ENCODE measurements at regions not wholly inside any gene's neighbourhood (a gene's known extent, or its start where the extent isn't known, plus 50 kb on each side); places are given as distances from the start of the nearest gene placed in this dataset.

- no peak for TF ChIP-seq TCF12 (IDR thresholded peaks at IDR 0.05; ENCODE audit: low read depth)
- TF ChIP-seq TAF1 (IDR thresholded peaks at IDR 0.05; ENCODE audit: low read depth): no peak
- TF ChIP-seq TEAD4 (IDR thresholded peaks at IDR 0.05): no peak
- TF ChIP-seq ZBTB7A (IDR thresholded peaks at IDR 0.05; ENCODE audit: low read depth): no peak
- no peak for TF ChIP-seq EGR1 (IDR thresholded peaks at IDR 0.05)
- no peak for TF ChIP-seq YY1 (IDR thresholded peaks at IDR 0.05; ENCODE audit: low read depth)
- TF ChIP-seq USF1 (IDR thresholded peaks at IDR 0.05): no peak
Measured at GRCh38 chr6:145271577-145271976, 463.7 kb downstream of the EPM2A start.

- TF ChIP-seq EGR1 (IDR thresholded peaks at IDR 0.05) (no peak), RAD21 (IDR thresholded peaks at IDR 0.05; ENCODE audit: low read depth) (no peak), MAX (IDR thresholded peaks at IDR 0.05) (no peak), FOXM1 (IDR thresholded peaks at IDR 0.05; ENCODE audit: borderline replicate concordance, low read depth) (no peak), TCF12 (IDR thresholded peaks at IDR 0.05; ENCODE audit: low read depth) (no peak), CEBPB (IDR thresholded peaks at IDR 0.05) (no peak), TAF1 (IDR thresholded peaks at IDR 0.05; ENCODE audit: low read depth) (no peak), TEAD4 (IDR thresholded peaks at IDR 0.05) (no peak), USF1 (IDR thresholded peaks at IDR 0.05) (no peak), REST (IDR thresholded peaks at IDR 0.05; ENCODE audit: low read depth) (no peak), ZBTB7A (IDR thresholded peaks at IDR 0.05; ENCODE audit: low read depth) (no peak), CREB1 (IDR thresholded peaks at IDR 0.05; ENCODE audit: low read depth) (no peak), EP300 (IDR thresholded peaks at IDR 0.05; ENCODE audit: borderline replicate concordance) (no peak), YY1 (IDR thresholded peaks at IDR 0.05; ENCODE audit: low read depth) (no peak), NFIC (IDR thresholded peaks at IDR 0.05) (no peak)
Measured at GRCh38 chr6:145272246-145272645, 463.1 kb downstream of the EPM2A start.

GRCh38 chr6:145273136-145273535, 462.2 kb downstream of the EPM2A start:
- TF ChIP-seq USF1 (IDR thresholded peaks at IDR 0.05): no peak
- no peak for TF ChIP-seq CREB1 (IDR thresholded peaks at IDR 0.05; ENCODE audit: low read depth)
- TF ChIP-seq TEAD4 (IDR thresholded peaks at IDR 0.05): no peak
- TF ChIP-seq CEBPB (IDR thresholded peaks at IDR 0.05): no peak

- TF ChIP-seq TAF1 (IDR thresholded peaks at IDR 0.05; ENCODE audit: low read depth) (no peak), FOXM1 (IDR thresholded peaks at IDR 0.05; ENCODE audit: borderline replicate concordance, low read depth) (no peak), ZBTB7A (IDR thresholded peaks at IDR 0.05; ENCODE audit: low read depth) (no peak), MAX (IDR thresholded peaks at IDR 0.05) (no peak), NFIC (IDR thresholded peaks at IDR 0.05) (no peak), USF1 (IDR thresholded peaks at IDR 0.05) (no peak), YY1 (IDR thresholded peaks at IDR 0.05; ENCODE audit: low read depth) (no peak), EP300 (IDR thresholded peaks at IDR 0.05; ENCODE audit: borderline replicate concordance) (no peak)
Measured at GRCh38 chr6:145274083-145274482, 461.2 kb downstream of the EPM2A start.

- TF ChIP-seq EGR1 (IDR thresholded peaks at IDR 0.05) (no peak), RAD21 (IDR thresholded peaks at IDR 0.05; ENCODE audit: low read depth) (no peak), NFIC (IDR thresholded peaks at IDR 0.05) (no peak), CREB1 (IDR thresholded peaks at IDR 0.05; ENCODE audit: low read depth) (no peak), YY1 (IDR thresholded peaks at IDR 0.05; ENCODE audit: low read depth) (no peak), ZBTB7A (IDR thresholded peaks at IDR 0.05; ENCODE audit: low read depth) (no peak), REST (IDR thresholded peaks at IDR 0.05; ENCODE audit: low read depth) (no peak), CEBPB (IDR thresholded peaks at IDR 0.05) (no peak), USF1 (IDR thresholded peaks at IDR 0.05) (no peak), TEAD4 (IDR thresholded peaks at IDR 0.05) (no peak), EP300 (IDR thresholded peaks at IDR 0.05; ENCODE audit: borderline replicate concordance) (no peak), MAX (IDR thresholded peaks at IDR 0.05) (no peak), TAF1 (IDR thresholded peaks at IDR 0.05; ENCODE audit: low read depth) (no peak), FOXM1 (IDR thresholded peaks at IDR 0.05; ENCODE audit: borderline replicate concordance, low read depth) (no peak), TCF12 (IDR thresholded peaks at IDR 0.05; ENCODE audit: low read depth) (no peak)
Measured at GRCh38 chr6:145275019-145275418, 460.3 kb downstream of the EPM2A start.
